HepG2 (cell line): ENCODE measurements at regions not wholly inside any gene's neighbourhood (a gene's known extent, or its start where the extent isn't known, plus 50 kb on each side); places are given as distances from the start of the nearest gene placed in this dataset.

Source experiments
- ARNT2 ChIP-seq: sonication (generic); formaldehyde crosslinking; IDR thresholded peaks from 2 replicates; pipeline ENCODE4 v1.8.0; 2022; ENCODE audit warnings: mild to moderate bottlenecking, low read depth, missing genetic modification reagents, moderate library complexity
- CREB1 ChIP-seq, 2 experiments: fragments of 450-650 bp in 1 of 2; IDR thresholded peaks; 2 replicates each; pipeline ENCODE4 v1.6.1; 2016 to 2017; ENCODE audit warnings: control low read depth in 1 of 2, mild to moderate bottlenecking in 1 of 2, missing compliant biosample characterization in 1 of 2, missing genetic modification characterization in 1 of 2
- SRF ChIP-seq: IDR thresholded peaks from 2 replicates; pipeline ENCODE4 v1.6.1; 2011; ENCODE audit warnings: mild to moderate bottlenecking, low read depth, low read length, moderate library complexity
- TARDBP ChIP-seq: sonication (generic); formaldehyde crosslinking; IDR thresholded peaks from 2 replicates; pipeline ENCODE4 v1.8.0; 2022; ENCODE audit warnings: mild to moderate bottlenecking, missing genetic modification reagents
- ZBTB8A ChIP-seq: sonication (generic); formaldehyde crosslinking; IDR thresholded peaks from 2 replicates; pipeline ENCODE4 v1.4.0; 2020; ENCODE audit warnings: mild to moderate bottlenecking, low read depth, missing genetic modification reagents, borderline replicate concordance
- ZNF558 ChIP-seq: sonication (generic); formaldehyde crosslinking; IDR thresholded peaks from 2 replicates; pipeline ENCODE4 v1.9.0; 2022; ENCODE audit warnings: mild to moderate bottlenecking, missing genetic modification reagents, borderline replicate concordance
- ZNF720 ChIP-seq: sonication (generic); formaldehyde crosslinking; IDR thresholded peaks from 2 replicates; pipeline ENCODE4 v1.4.0; 2020; ENCODE audit warnings: missing genetic modification reagents
- ZZZ3 ChIP-seq: sonication (generic); formaldehyde crosslinking; IDR thresholded peaks from 2 replicates; pipeline ENCODE4 v1.4.0; 2020; ENCODE audit warnings: missing genetic modification reagents, mild to moderate bottlenecking, borderline replicate concordance

DNA sequence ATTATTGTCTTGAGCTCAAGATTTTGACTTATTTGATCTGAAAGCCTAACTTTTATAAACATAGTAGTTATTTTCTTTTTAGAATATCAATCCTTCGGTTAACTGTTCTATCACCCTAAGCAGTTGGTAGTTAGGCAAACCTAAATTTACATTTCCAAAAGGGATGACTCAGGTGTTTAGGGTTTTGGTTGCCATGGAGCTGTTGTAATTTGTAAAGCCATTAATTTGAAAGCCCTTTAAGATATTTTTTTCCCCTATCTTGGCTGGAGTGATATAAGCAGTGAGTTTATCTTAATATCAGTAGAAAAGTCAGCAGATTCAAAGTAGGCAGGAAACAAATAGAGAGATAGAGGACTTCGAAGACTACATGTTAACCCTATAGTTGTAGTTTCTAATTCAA, 1472.6 kb upstream of the CELF2 start:
- TF ChIP-seq CREB1 (IDR thresholded peaks at IDR 0.05) (no peak), CREB1 (CRISPR knock-in tag; IDR thresholded peaks at IDR 0.05) (no peak), SRF (no peak), ARNT2 (CRISPR knock-in tag) (no peak), ZZZ3 (no peak), ZNF720 (CRISPR knock-in tag) (no peak), ZBTB8A (CRISPR knock-in tag) (no peak), ZNF558 (CRISPR knock-in tag) (no peak), TARDBP (CRISPR knock-in tag) (no peak)
